Stimulated activated naive CD4-positive, alpha-beta T cell (primary cell): ENCODE measurements at regions not wholly inside any gene's neighbourhood (a gene's known extent, or its start where the extent isn't known, plus 50 kb on each side); places are given as distances from the start of the nearest gene placed in this dataset.
"Not testable (repeated sequence)": the region's sequence is repeated elsewhere in the genome, so short reads cannot be mapped to it uniquely, and the experiment has no call there.

Experiments used
- DNase-seq, 6 experiments: peaks; one replicate each; lab custom pipeline; 2025; lab: John Stamatoyannopoulos, UW

- DNase-seq, result no peak
These were observed 1961.5 kb upstream of the TENM3 start for GRCh38 chr4:180281724-180282123.

GRCh38 chr4:180284267-180284666 lies 1958.9 kb upstream of the TENM3 start:
- DNase-seq, result no peak

GRCh38 chr4:180285796-180286195 lies 1957.4 kb upstream of the TENM3 start:
- DNase-seq, result no peak

- no peak for DNase-seq
These were observed 1950.9 kb upstream of the TENM3 start for GRCh38 chr4:180292339-180292738.

- DNase-seq, result no peak
These were observed 1947.1 kb upstream of the TENM3 start for GRCh38 chr4:180296036-180296599.

GRCh38 chr4:180304321-180304720 lies 1938.9 kb upstream of the TENM3 start:
- DNase-seq, result no peak

- DNase-seq, result no peak
These were observed 1932.6 kb upstream of the TENM3 start for GRCh38 chr4:180310616-180311015.

- DNase-seq, result no peak
These were observed 1928.2 kb upstream of the TENM3 start for GRCh38 chr4:180314972-180315371.

- DNase-seq, result no peak
These were observed 1912.7 kb upstream of the TENM3 start for GRCh38 chr4:180330521-180330920.

GRCh38 chr4:180333162-180333561 lies 1910.0 kb upstream of the TENM3 start:
- DNase-seq, result no peak

GRCh38 chr4:180335566-180335965 lies 1907.6 kb upstream of the TENM3 start:
- DNase-seq, result no peak

GRCh38 chr4:180336494-180337090 lies 1906.6 kb upstream of the TENM3 start:
- no peak for DNase-seq

- no peak for DNase-seq
These were observed 1901.3 kb upstream of the TENM3 start for GRCh38 chr4:180341926-180342325.

- no peak for DNase-seq
These were observed 1892.3 kb upstream of the TENM3 start for GRCh38 chr4:180350901-180351300.

GRCh38 chr4:180356766-180357165 lies 1886.4 kb upstream of the TENM3 start:
- DNase-seq, result no peak

GRCh38 chr4:180360113-180360512 lies 1883.1 kb upstream of the TENM3 start:
- DNase-seq, result not testable (repeated sequence)

GRCh38 chr4:180363815-180364214 lies 1879.4 kb upstream of the TENM3 start:
- DNase-seq, result no peak

- no peak for DNase-seq
These were observed 1870.5 kb upstream of the TENM3 start for GRCh38 chr4:180372691-180373090.

GRCh38 chr4:180377741-180378140 lies 1865.5 kb upstream of the TENM3 start:
- DNase-seq, result no peak

GRCh38 chr4:180380733-180381132 lies 1862.5 kb upstream of the TENM3 start:
- DNase-seq, result no peak

- no peak for DNase-seq
These were observed 1851.6 kb upstream of the TENM3 start for GRCh38 chr4:180391613-180392012.

- peak in 1 of 6 experiments; percentile 8 for DNase-seq
These were observed 1848.9 kb upstream of the TENM3 start for GRCh38 chr4:180394312-180394711.

GRCh38 chr4:180394730-180395129 lies 1848.5 kb upstream of the TENM3 start:
- no peak for DNase-seq

- DNase-seq, result no peak
These were observed 1844.6 kb upstream of the TENM3 start for GRCh38 chr4:180398564-180398963.
